Left ventricle myocardium inferior (tissue), 1 donor: ENCODE measurements at regions not wholly inside any gene's neighbourhood (a gene's known extent, or its start where the extent isn't known, plus 50 kb on each side); places are given as distances from the start of the nearest gene placed in this dataset.

Experiments used
- DNase-seq: peaks from one replicate; pipeline ENCODE4 v3.0.0-alpha.2; 2020
- H3K27ac ChIP-seq: fragments of 200-600 bp; replicated peaks from 2 replicates; pipeline ENCODE4 v1.8.0; 2021
- H3K27me3 ChIP-seq: fragments of 200-600 bp; 2 replicates; pipeline ENCODE4 v1.8.0; 2021; ENCODE audit warnings: low read depth
- H3K36me3 ChIP-seq: fragments of 200-600 bp; 2 replicates; pipeline ENCODE4 v1.8.0; 2021
- H3K4me1 ChIP-seq: fragments of 200-600 bp; 2 replicates; pipeline ENCODE4 v1.8.0; 2021
- H3K4me3 ChIP-seq: fragments of 200-600 bp; 2 replicates; pipeline ENCODE4 v1.8.0; 2021; ENCODE audit warnings: mild to moderate bottlenecking, moderate library complexity
- H3K9me3 ChIP-seq: fragments of 200-600 bp; replicated peaks from 2 replicates; pipeline ENCODE4 v1.8.0; 2021
- CTCF ChIP-seq: fragments of 200-600 bp; IDR thresholded peaks from 2 replicates; pipeline ENCODE4 v1.8.0; 2021; ENCODE audit warnings: antibody characterized with exemption, mild to moderate bottlenecking, borderline replicate concordance
- intact Hi-C: fragments of 100-400 bp; cut with micrococcal nuclease; formaldehyde crosslinking; loops from one replicate; pipeline ENCODE4 v1.11.0; 2022
- donor health status: DM: no; HTN: yes; CAD: no; lungs with severe emphysema.

GRCh38 chr18:26780520-26781325, 84.8 kb downstream of the AQP4 start:
- Histone ChIP-seq H3K4me1 (no peaks in the 10 kb centered on the region), H3K9me3 (no peaks in the 10 kb centered on the region), H3K27ac (no peak overlapping the region), H3K36me3 (no peaks in the 10 kb centered on the region), H3K4me3 (no peak overlapping the region), H3K27me3 (peaks cover 52% of the 10 kb centered on the region)
- DNase-seq: no peak
- intact Hi-C loops: no loop called here
- no peak for TF ChIP-seq CTCF

- no peak for TF ChIP-seq CTCF
- Histone ChIP-seq H3K27ac (no peak overlapping the region), H3K36me3 (no peaks in the 10 kb centered on the region), H3K4me3 (no peak overlapping the region), H3K9me3 (no peaks in the 10 kb centered on the region), H3K4me1 (no peaks in the 10 kb centered on the region), H3K27me3 (peaks cover 58% of the 10 kb centered on the region)
- no peak for DNase-seq
- intact Hi-C loops: no loop called here
Observed at GRCh38 chr18:26778054-26778393, 87.5 kb downstream of the AQP4 start.

GRCh38 chr18:26777351-26778053, 88.0 kb downstream of the AQP4 start:
- no peak overlapping the region for H3K27ac ChIP-seq
- intact Hi-C loops: no loop called here

GRCh38 chr18:26772691-26773090, 92.8 kb downstream of the AQP4 start:
- Histone ChIP-seq H3K9me3 (no peaks in the 10 kb centered on the region), H3K27me3 (peaks cover 26% of the 10 kb centered on the region), H3K4me1 (no peaks in the 10 kb centered on the region), H3K4me3 (no peak overlapping the region), H3K36me3 (no peaks in the 10 kb centered on the region), H3K27ac (no peak overlapping the region)
- no peak for DNase-seq
- intact Hi-C loops: no loop called here
- TF ChIP-seq CTCF: no peak

More at GRCh38 chr18:26777351-26778053, 88.0 kb downstream of the AQP4 start:
- Histone ChIP-seq H3K27me3 (peaks cover 58% of the 10 kb centered on the region), H3K4me3 (no peak overlapping the region), H3K36me3 (no peaks in the 10 kb centered on the region), H3K9me3 (no peaks in the 10 kb centered on the region), H3K4me1 (no peaks in the 10 kb centered on the region)
- no peak for DNase-seq
- no peak for TF ChIP-seq CTCF

- DNase-seq: no peak
- Histone ChIP-seq H3K27me3 (peaks cover 14% of the 10 kb centered on the region), H3K4me3 (no peak overlapping the region), H3K9me3 (peaks cover 7% of the 10 kb centered on the region), H3K4me1 (no peaks in the 10 kb centered on the region), H3K36me3 (no peaks in the 10 kb centered on the region), H3K27ac (no peak overlapping the region)
- intact Hi-C loops: no loop called here
- TF ChIP-seq CTCF: peak; percentile 65
Observed at GRCh38 chr18:26771524-26771923, 94.0 kb downstream of the AQP4 start.
